K562 (cell line): ENCODE measurements at regions not wholly inside any gene's neighbourhood (a gene's known extent, or its start where the extent isn't known, plus 50 kb on each side); places are given as distances from the start of the nearest gene placed in this dataset.

Experiments
- ATAC-seq: fragments of 200-7000 bp; cut with Tn5 transposase; 3 replicates; pipeline ENCODE4 v1.9.1; 2020; ENCODE audit warnings: moderate library complexity
- BruUV-seq: library from RNA; stranded (reverse); fragments of 400-500 nt; replicated peaks from 2 replicates; lab custom pipeline; 2021; lab: Mats Ljungman, UMichigan
- CTCF ChIA-PET: fragments of 300-600 bp; formaldehyde crosslinking; extraction: SDS; loops from one replicate; lab custom pipeline; 2021; ENCODE audit warnings: low intra/inter-chr PET ratio; lab: Yijun Ruan, JAX
- POLR2A ChIA-PET: fragments of 300-600, 350-650 bp; sonication (Branson Sonifier 250); formaldehyde crosslinking; extraction: SDS; loops from one replicate; lab custom pipeline; 2021; ENCODE audit warnings: antibody characterized with exemption, inconsistent platforms; lab: Yijun Ruan, JAX
- DNase-seq, 4 experiments: peaks; one replicate each; pipeline versions ENCODE4 v3.0.0 to v3.0.0-alpha.2; 2011 to 2018; ENCODE audit warnings: low spot score in 3 of 4, mixed read lengths in 3 of 4; ENCODE audit errors: extremely low read depth in 1 of 4
- FAIRE-seq: peaks from 2 replicates; lab custom pipeline; 2011; peaks lifted over from hg19 to GRCh38; lab: Jason Lieb, UNC
- H2AFZ ChIP-seq: 2 replicates; pipeline ENCODE4 v1.6.0; 2011; ENCODE audit warnings: low read depth, low read length, control low read depth, inconsistent platforms
- H3K27ac ChIP-seq: fragments of 200-600 bp; 3 replicates; pipeline ENCODE4 v1.8.0; 2011; ENCODE audit warnings: low read depth, mild to moderate bottlenecking, control low read depth, inconsistent platforms, low read length, moderate library complexity, mixed read lengths; ENCODE audit errors: extremely low read depth
- H3K27me3 ChIP-seq, 2 experiments: fragments of 300-600 bp in 1 of 2; 2 replicates in 1 of 2; 3 replicates in 1 of 2; pipeline versions ENCODE4 v1.6.0 to v1.8.0; 2011; ENCODE audit warnings: inconsistent platforms in 2 of 2, low read length in 2 of 2, mild to moderate bottlenecking in 1 of 2, mixed read lengths in 1 of 2, moderate library complexity in 1 of 2; ENCODE audit not compliant: control insufficient read depth in 2 of 2, insufficient read depth in 2 of 2
- H3K36me3 ChIP-seq: fragments of 300-600 bp; 3 replicates; pipeline ENCODE4 v1.8.0; 2011; ENCODE audit warnings: mild to moderate bottlenecking, low read length, inconsistent platforms; ENCODE audit not compliant: control insufficient read depth, insufficient read depth
- H3K4me1 ChIP-seq, 2 experiments: fragments of 200-600 bp in 1 of 2; replicated peaks in 1 of 2; 2 replicates in 1 of 2; 3 replicates in 1 of 2; pipeline versions ENCODE4 v1.5.1 to v1.8.0; 2011; ENCODE audit warnings: inconsistent platforms in 2 of 2, low read length in 2 of 2, mild to moderate bottlenecking in 1 of 2, mixed read lengths in 1 of 2, moderate library complexity in 1 of 2; ENCODE audit not compliant: control insufficient read depth in 2 of 2, insufficient read depth in 2 of 2
- H3K4me2 ChIP-seq: 2 replicates; pipeline ENCODE4 v1.6.1; 2011; ENCODE audit warnings: low read length, control low read depth, inconsistent platforms, mixed read lengths; ENCODE audit not compliant: insufficient read depth
- H3K4me3 ChIP-seq: fragments of 200-600 bp; sonication (generic), shearing (Covaris generic); 2 replicates; pipeline ENCODE4 v1.5.1; 2016; ENCODE audit warnings: control low read depth, inconsistent platforms
- H3K79me2 ChIP-seq: fragments of 200-600 bp; 3 replicates; pipeline ENCODE4 v1.8.0; 2011; ENCODE audit warnings: low read length, inconsistent platforms; ENCODE audit not compliant: control insufficient read depth, insufficient read depth
- H3K9ac ChIP-seq, 2 experiments: 2 replicates each; pipeline versions ENCODE4 v1.6.0 to v1.6.1; 2011; ENCODE audit warnings: low read depth in 2 of 2, low read length in 2 of 2, control low read depth in 1 of 2, inconsistent platforms in 1 of 2, mild to moderate bottlenecking in 1 of 2, mixed read lengths in 1 of 2; ENCODE audit not compliant: insufficient read depth in 1 of 2
- H3K9me1 ChIP-seq: one replicate; pipeline ENCODE4 v1.6.0; 2011; ENCODE audit warnings: inconsistent platforms, mild to moderate bottlenecking, low read length, moderate library complexity; ENCODE audit not compliant: control insufficient read depth, insufficient read depth
- H3K9me3 ChIP-seq: replicated peaks from 2 replicates; pipeline ENCODE4 v1.5.1; 2011; ENCODE audit warnings: low read depth, low read length, inconsistent platforms; ENCODE audit not compliant: control insufficient read depth, insufficient read depth
- H4K20me1 ChIP-seq: replicated peaks from 2 replicates; pipeline ENCODE4 v1.6.1; 2011; ENCODE audit warnings: low read length, inconsistent platforms, mixed read lengths; ENCODE audit not compliant: control insufficient read depth, insufficient read depth
- BCL6 ChIP-seq: fragments of 250-450 bp; sonication (Bioruptor Pico); IDR thresholded peaks from 2 replicates; pipeline ENCODE4 v1.4.0; 2020
- DNMT1 ChIP-seq: fragments of 450-650 bp; IDR thresholded peaks from 2 replicates; pipeline ENCODE4 v1.6.1; 2016; ENCODE audit warnings: antibody characterized with exemption, mild to moderate bottlenecking
- HDAC3 ChIP-seq: fragments of 450-650 bp; IDR thresholded peaks from 2 replicates; pipeline ENCODE4 v1.6.1; 2018; ENCODE audit warnings: borderline replicate concordance, mild to moderate bottlenecking, moderate library complexity; ENCODE audit not compliant: partially characterized antibody
- HNRNPLL ChIP-seq: fragments of 200-400 bp; formaldehyde crosslinking; IDR thresholded peaks from 2 replicates; pipeline ENCODE4 v1.6.1; 2017; ENCODE audit warnings: low read length, low read depth, mild to moderate bottlenecking; ENCODE audit not compliant: poor library complexity, severe bottlenecking
- ILF3 ChIP-seq: fragments of 450-650 bp; IDR thresholded peaks from 2 replicates; pipeline ENCODE4 v1.6.1; 2018; ENCODE audit warnings: antibody characterized with exemption, mild to moderate bottlenecking, moderate library complexity, borderline replicate concordance
- MIER1 ChIP-seq: fragments of 450-650 bp; IDR thresholded peaks from 2 replicates; pipeline ENCODE4 v1.6.1; 2016; ENCODE audit warnings: antibody characterized with exemption, mild to moderate bottlenecking, low read depth
- NR4A1 ChIP-seq, 2 experiments: fragments of 250-450 bp in 1 of 2; fragments of 450-650 bp in 1 of 2; sonication (Bioruptor Pico) in 1 of 2; IDR thresholded peaks; 2 replicates each; pipeline versions ENCODE4 v1.4.0 to v1.6.1; 2016 to 2020; ENCODE audit warnings: mild to moderate bottlenecking in 2 of 2, missing compliant biosample characterization in 1 of 2, missing genetic modification characterization in 1 of 2, moderate library complexity in 1 of 2
- PHF8 ChIP-seq: fragments of 200-600 bp; sonication (generic); IDR thresholded peaks from 2 replicates; pipeline ENCODE4 v1.6.1; 2012; ENCODE audit warnings: mixed run types, mild to moderate bottlenecking, inconsistent platforms, low read length, moderate library complexity, borderline replicate concordance
- SRSF1 ChIP-seq: fragments of 200-400 bp; formaldehyde crosslinking; IDR thresholded peaks from 2 replicates; pipeline ENCODE4 v1.6.1; 2017; ENCODE audit warnings: mild to moderate bottlenecking, low read depth, low read length, moderate library complexity
- STAG1 ChIP-seq: sonication (generic); formaldehyde crosslinking; IDR thresholded peaks from 2 replicates; pipeline ENCODE4 v1.5.0; 2020; ENCODE audit warnings: missing genetic modification reagents, borderline replicate concordance
- WGBS: fragments of 100-300 bp; shearing (Covaris generic); methylation state at CpG from one replicate; pipeline ENCODE4 v1.1.6; 2016; ENCODE audit warnings: low coverage, mixed read lengths; ENCODE audit not compliant: insufficient coverage; ENCODE audit errors: missing lambda C conversion rate; 5-methylcytosine and 5-hydroxymethylcytosine counted together
- in situ Hi-C: fragments of 300-500 bp; cut with MboI; formaldehyde crosslinking; loops from 4 replicates; pipeline ENCODE4 v1.15.0; 2018; ENCODE audit warnings: inconsistent platforms, mixed read lengths
- intact Hi-C: fragments of 100-400 bp; cut with micrococcal nuclease; formaldehyde crosslinking; loops from 2 replicates; pipeline ENCODE4 v1.14.2; 2022
- TF ChIP-seq, protein P1 (sequence below): fragments of 150-350 bp; IDR thresholded peaks from 2 replicates; pipeline ENCODE4 v1.6.1; 2014; ENCODE audit warnings: low read depth, mild to moderate bottlenecking, low read length, borderline replicate concordance

GRCh38 chr2:40550085-40550484 is 98.2 kb upstream of the SLC8A1 start:
- Histone ChIP-seq H3K27ac (no peak overlapping the region), H3K9ac (no peak overlapping the region), H3K4me2 (no peak overlapping the region), H3K27me3 (no peaks in the 10 kb centered on the region), H3K9me3 (no peaks in the 10 kb centered on the region), H3K36me3 (no peaks in the 10 kb centered on the region), H3K9me1 (no peaks in the 10 kb centered on the region), H3K4me1 (no peaks in the 10 kb centered on the region), H3K79me2 (no peaks in the 10 kb centered on the region), H4K20me1 (no peaks in the 10 kb centered on the region), H3K4me3 (no peak overlapping the region), H2AFZ (no peak overlapping the region)
- ATAC-seq (no peak), FAIRE-seq (no peak), DNase-seq (no peak)
- BruUV-seq, result no TSS peak
- intact Hi-C loops (no loop called here), in situ Hi-C loops (no loop called here)
- WGBS, result 5% methylated on average over 1 of the region's 1 CpG
- CTCF ChIA-PET, result no interaction called here
- POLR2A ChIA-PET, result no interaction called here
- TF ChIP-seq MIER1, result no peak
- no peak for TF ChIP-seq STAG1 (CRISPR knock-in tag)
- TF ChIP-seq NR4A1 (CRISPR knock-in tag; IDR thresholded peaks at IDR 0.05), result no peak
- no peak for TF ChIP-seq NR4A1 (tag; IDR thresholded peaks at IDR 0.05)
- no peak for TF ChIP-seq HDAC3
- no peak for TF ChIP-seq ILF3
- TF ChIP-seq, protein P1, sequence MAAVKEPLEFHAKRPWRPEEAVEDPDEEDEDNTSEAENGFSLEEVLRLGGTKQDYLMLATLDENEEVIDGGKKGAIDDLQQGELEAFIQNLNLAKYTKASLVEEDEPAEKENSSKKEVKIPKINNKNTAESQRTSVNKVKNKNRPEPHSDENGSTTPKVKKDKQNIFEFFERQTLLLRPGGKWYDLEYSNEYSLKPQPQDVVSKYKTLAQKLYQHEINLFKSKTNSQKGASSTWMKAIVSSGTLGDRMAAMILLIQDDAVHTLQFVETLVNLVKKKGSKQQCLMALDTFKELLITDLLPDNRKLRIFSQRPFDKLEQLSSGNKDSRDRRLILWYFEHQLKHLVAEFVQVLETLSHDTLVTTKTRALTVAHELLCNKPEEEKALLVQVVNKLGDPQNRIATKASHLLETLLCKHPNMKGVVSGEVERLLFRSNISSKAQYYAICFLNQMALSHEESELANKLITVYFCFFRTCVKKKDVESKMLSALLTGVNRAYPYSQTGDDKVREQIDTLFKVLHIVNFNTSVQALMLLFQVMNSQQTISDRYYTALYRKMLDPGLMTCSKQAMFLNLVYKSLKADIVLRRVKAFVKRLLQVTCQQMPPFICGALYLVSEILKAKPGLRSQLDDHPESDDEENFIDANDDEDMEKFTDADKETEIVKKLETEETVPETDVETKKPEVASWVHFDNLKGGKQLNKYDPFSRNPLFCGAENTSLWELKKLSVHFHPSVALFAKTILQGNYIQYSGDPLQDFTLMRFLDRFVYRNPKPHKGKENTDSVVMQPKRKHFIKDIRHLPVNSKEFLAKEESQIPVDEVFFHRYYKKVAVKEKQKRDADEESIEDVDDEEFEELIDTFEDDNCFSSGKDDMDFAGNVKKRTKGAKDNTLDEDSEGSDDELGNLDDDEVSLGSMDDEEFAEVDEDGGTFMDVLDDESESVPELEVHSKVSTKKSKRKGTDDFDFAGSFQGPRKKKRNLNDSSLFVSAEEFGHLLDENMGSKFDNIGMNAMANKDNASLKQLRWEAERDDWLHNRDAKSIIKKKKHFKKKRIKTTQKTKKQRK, result no peak
- TF ChIP-seq DNMT1, result no peak
- TF ChIP-seq SRSF1, result no peak
- no peak for TF ChIP-seq PHF8
- TF ChIP-seq BCL6 (CRISPR knock-in tag), result no peak
- no peak for TF ChIP-seq HNRNPLL
- TF ChIP-seq, all 486 proteins: peak for 0
